ENCODE measurements at regions not wholly inside any gene's neighbourhood (a gene's known extent, or its start where the extent isn't known, plus 50 kb on each side); places are given as distances from the start of the nearest gene placed in this dataset.

- H3K9me3 ChIP-seq (ENCODE audit: control insufficient read depth, low read length): no peaks in the 10 kb centered on the region
Measured at GRCh38 chr3:147963711-147964110, 554.5 kb downstream of the ZIC1 start.

DNA sequence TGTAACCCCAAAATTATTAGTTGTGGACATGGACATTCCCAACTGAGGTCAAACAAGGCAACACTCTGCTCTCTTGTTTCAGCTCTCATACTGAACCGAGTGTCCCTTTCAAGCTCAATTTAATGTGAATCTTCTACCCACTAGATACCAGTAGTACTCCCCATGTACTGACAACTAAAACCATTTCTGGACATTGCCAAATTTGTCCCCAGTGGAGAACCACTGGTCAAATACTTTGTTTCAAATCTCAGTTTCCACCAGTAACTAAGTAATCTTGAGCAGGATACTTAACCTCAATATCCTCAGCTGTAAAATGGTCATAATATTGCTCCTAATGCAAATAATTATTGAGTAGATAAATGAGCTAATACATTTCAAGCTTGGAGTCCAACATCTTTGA lies 566.0 kb downstream of the ZIC1 start:
- H3K79me2 ChIP-seq: no peaks in the 10 kb centered on the region
- TF ChIP-seq, protein P1, sequence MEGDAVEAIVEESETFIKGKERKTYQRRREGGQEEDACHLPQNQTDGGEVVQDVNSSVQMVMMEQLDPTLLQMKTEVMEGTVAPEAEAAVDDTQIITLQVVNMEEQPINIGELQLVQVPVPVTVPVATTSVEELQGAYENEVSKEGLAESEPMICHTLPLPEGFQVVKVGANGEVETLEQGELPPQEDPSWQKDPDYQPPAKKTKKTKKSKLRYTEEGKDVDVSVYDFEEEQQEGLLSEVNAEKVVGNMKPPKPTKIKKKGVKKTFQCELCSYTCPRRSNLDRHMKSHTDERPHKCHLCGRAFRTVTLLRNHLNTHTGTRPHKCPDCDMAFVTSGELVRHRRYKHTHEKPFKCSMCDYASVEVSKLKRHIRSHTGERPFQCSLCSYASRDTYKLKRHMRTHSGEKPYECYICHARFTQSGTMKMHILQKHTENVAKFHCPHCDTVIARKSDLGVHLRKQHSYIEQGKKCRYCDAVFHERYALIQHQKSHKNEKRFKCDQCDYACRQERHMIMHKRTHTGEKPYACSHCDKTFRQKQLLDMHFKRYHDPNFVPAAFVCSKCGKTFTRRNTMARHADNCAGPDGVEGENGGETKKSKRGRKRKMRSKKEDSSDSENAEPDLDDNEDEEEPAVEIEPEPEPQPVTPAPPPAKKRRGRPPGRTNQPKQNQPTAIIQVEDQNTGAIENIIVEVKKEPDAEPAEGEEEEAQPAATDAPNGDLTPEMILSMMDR (IDR thresholded peaks at IDR 0.05): no peak
- H3K4me2 ChIP-seq (ENCODE audit: low read length): no peak overlapping the region
- H3K27ac ChIP-seq: no peak overlapping the region
- no peaks in the 10 kb centered on the region for H3K4me1 ChIP-seq
- no peak overlapping the region for H3K9ac ChIP-seq
- H3K36me3 ChIP-seq (ENCODE audit: control insufficient read depth, insufficient read depth, low read length): no peaks in the 10 kb centered on the region
- no peaks in the 10 kb centered on the region for H3K27me3 ChIP-seq (ENCODE audit: control insufficient read depth, insufficient read depth, low read length)
- H2AFZ ChIP-seq: no peak overlapping the region
- no peak overlapping the region for H3K4me3 ChIP-seq (ENCODE audit: low read depth, low read length)
- no peaks in the 10 kb centered on the region for H3K9me3 ChIP-seq (ENCODE audit: control insufficient read depth, low read length)

More at GRCh38 chr3:147963711-147964110, 554.5 kb downstream of the ZIC1 start:
- no peaks in the 10 kb centered on the region for H3K27me3 ChIP-seq (ENCODE audit: control insufficient read depth, insufficient read depth, low read length)
- H3K4me3 ChIP-seq (ENCODE audit: low read depth, low read length): no peak overlapping the region
- no peak overlapping the region for H3K9ac ChIP-seq
- H2AFZ ChIP-seq: no peak overlapping the region
- H3K79me2 ChIP-seq: no peaks in the 10 kb centered on the region
- H3K36me3 ChIP-seq (ENCODE audit: control insufficient read depth, insufficient read depth, low read length): no peaks in the 10 kb centered on the region
- TF ChIP-seq, protein P1 (IDR thresholded peaks at IDR 0.05): no peak
- H3K4me2 ChIP-seq (ENCODE audit: low read length): no peak overlapping the region
- no peak overlapping the region for H3K27ac ChIP-seq
- H3K4me1 ChIP-seq: no peaks in the 10 kb centered on the region

DNA sequence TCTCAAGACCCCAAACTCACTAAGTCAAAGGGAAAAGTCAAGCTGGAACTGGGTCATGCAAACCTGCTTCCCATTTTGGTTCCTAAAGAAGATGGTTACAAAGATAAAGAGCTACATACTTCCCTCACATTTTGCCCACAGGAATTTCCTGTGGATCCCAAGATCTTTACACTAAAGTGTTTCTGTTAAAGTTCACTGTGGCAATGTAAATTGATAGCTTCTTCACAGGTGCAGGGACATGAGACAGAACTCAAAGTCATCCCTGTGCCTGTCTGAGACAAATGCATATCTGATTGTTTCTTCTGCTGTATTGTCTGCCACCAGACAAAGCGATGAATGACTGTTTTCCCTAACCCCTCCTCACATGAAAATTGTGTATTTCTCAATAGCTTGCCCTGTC lies 567.8 kb downstream of the ZIC1 start:
- H3K4me3 ChIP-seq (ENCODE audit: low read depth, low read length): no peak overlapping the region
- H3K9me3 ChIP-seq (ENCODE audit: control insufficient read depth, low read length): no peaks in the 10 kb centered on the region
- H3K4me1 ChIP-seq: no peaks in the 10 kb centered on the region
- H3K27me3 ChIP-seq (ENCODE audit: control insufficient read depth, insufficient read depth, low read length): no peaks in the 10 kb centered on the region
- H3K4me2 ChIP-seq (ENCODE audit: low read length): no peak overlapping the region
- H2AFZ ChIP-seq: no peak overlapping the region
- TF ChIP-seq, protein P1 (IDR thresholded peaks at IDR 0.05): no peak
- no peaks in the 10 kb centered on the region for H3K79me2 ChIP-seq
- no peak overlapping the region for H3K27ac ChIP-seq
- no peak overlapping the region for H3K9ac ChIP-seq
- H3K36me3 ChIP-seq (ENCODE audit: control insufficient read depth, insufficient read depth, low read length): no peaks in the 10 kb centered on the region

- Histone ChIP-seq H3K27me3 (ENCODE audit: control insufficient read depth, insufficient read depth, low read length) (no peaks in the 10 kb centered on the region), H3K4me1 (no peaks in the 10 kb centered on the region), H3K27ac (no peak overlapping the region), H3K36me3 (ENCODE audit: control insufficient read depth, insufficient read depth, low read length) (no peaks in the 10 kb centered on the region), H3K4me2 (ENCODE audit: low read length) (no peak overlapping the region), H3K9me3 (ENCODE audit: control insufficient read depth, low read length) (no peaks in the 10 kb centered on the region), H3K9ac (no peak overlapping the region), H3K79me2 (no peaks in the 10 kb centered on the region), H2AFZ (no peak overlapping the region), H3K4me3 (ENCODE audit: low read depth, low read length) (no peak overlapping the region)
- TF ChIP-seq, protein P1 (IDR thresholded peaks at IDR 0.05): no peak
Measured at GRCh38 chr3:147987549-147987948, 578.4 kb downstream of the ZIC1 start.

- Histone ChIP-seq H3K9ac (no peak overlapping the region), H2AFZ (no peak overlapping the region), H3K4me1 (no peaks in the 10 kb centered on the region), H3K4me3 (ENCODE audit: low read depth, low read length) (no peak overlapping the region), H3K36me3 (ENCODE audit: control insufficient read depth, insufficient read depth, low read length) (no peaks in the 10 kb centered on the region), H3K9me3 (ENCODE audit: control insufficient read depth, low read length) (no peaks in the 10 kb centered on the region), H3K4me2 (ENCODE audit: low read length) (no peak overlapping the region), H3K79me2 (no peaks in the 10 kb centered on the region), H3K27ac (no peak overlapping the region), H3K27me3 (ENCODE audit: control insufficient read depth, insufficient read depth, low read length) (no peaks in the 10 kb centered on the region)
- TF ChIP-seq, protein P1 (IDR thresholded peaks at IDR 0.05): no peak
Measured at GRCh38 chr3:147989344-147989743, 580.2 kb downstream of the ZIC1 start.

Measured in parathyroid adenoma (tissue), 2 donors.